NCI-H345 (cell line): ENCODE measurements at regions not wholly inside any gene's neighbourhood (a gene's known extent, or its start where the extent isn't known, plus 50 kb on each side); places are given as distances from the start of the nearest gene placed in this dataset.
"Not testable (repeated sequence)": the region's sequence is repeated elsewhere in the genome, so short reads cannot be mapped to it uniquely, and the experiment has no call there.

ENCODE experiments used
- DNase-seq: peaks from one replicate; lab custom pipeline; 2025; lab: John Stamatoyannopoulos, UW

GRCh38 chr4:134622199-134622598 is 420.6 kb upstream of the PABPC4L start:
- DNase-seq: no peak

- DNase-seq: not testable (repeated sequence)
These were observed 420.1 kb upstream of the PABPC4L start for GRCh38 chr4:134621715-134622114.

DNA sequence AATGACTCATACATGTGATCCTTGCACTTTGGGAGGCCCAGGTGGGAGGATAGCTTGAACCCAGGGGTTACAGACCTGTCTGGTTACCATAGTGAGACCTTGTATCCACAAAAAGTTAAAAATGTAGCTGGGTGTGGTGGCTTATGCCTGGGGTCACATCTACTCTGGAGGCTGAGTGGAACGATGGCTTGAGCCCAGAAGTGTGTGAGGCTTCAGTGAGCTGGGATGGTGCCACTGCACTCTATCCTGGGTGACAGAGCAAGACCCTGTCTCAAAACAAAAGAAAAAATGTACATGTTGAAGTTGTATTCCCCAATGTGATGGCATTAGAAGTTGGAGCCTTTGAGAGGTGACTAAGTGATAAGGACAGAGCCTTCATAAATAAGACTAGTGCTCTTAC is 409.4 kb upstream of the PABPC4L start:
- DNase-seq: no peak

DNA sequence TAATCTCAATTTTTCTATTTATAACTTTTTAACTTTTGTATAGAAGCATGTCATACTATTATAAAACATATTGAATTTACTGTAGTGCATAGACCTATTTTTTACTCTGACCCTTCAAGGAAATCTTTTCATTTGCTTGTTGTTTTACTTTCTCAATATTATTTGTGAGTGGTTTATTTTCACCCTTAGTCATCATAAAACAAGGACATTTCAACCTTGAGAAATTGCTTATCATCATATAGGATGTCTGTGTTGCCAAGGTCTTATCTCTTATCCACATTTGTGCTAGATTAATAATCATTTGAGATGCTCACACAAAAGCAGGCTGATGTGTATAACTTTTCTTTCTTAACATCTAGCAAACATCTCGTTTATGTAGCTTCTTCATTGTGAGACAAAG is 408.6 kb upstream of the PABPC4L start:
- DNase-seq: no peak

- no peak for DNase-seq
These were observed 400.1 kb upstream of the PABPC4L start for GRCh38 chr4:134601706-134602105.

DNA sequence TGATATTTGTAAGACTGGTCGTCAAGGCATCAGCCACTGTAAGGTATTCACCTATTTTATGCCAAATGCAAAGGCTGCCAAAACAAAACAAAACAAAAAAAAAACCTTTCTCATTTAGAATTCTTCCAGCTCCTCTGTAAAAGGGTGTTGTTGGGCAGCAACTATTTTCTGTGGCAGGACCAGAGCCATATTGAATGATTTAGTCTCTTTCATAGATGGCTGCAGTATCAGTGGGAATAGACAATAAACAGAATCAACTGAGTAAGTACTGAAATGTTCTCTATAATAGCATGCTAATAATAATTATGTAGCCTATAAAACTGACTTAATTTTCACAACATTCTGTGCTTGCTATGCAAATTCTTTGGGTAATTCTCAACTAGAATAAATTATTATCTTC is 389.7 kb upstream of the PABPC4L start:
- no peak for DNase-seq

- DNase-seq: no peak
These were observed 384.4 kb upstream of the PABPC4L start for GRCh38 chr4:134585972-134586371.

- DNase-seq: no peak
These were observed 365.9 kb upstream of the PABPC4L start for GRCh38 chr4:134567461-134567860.

DNA sequence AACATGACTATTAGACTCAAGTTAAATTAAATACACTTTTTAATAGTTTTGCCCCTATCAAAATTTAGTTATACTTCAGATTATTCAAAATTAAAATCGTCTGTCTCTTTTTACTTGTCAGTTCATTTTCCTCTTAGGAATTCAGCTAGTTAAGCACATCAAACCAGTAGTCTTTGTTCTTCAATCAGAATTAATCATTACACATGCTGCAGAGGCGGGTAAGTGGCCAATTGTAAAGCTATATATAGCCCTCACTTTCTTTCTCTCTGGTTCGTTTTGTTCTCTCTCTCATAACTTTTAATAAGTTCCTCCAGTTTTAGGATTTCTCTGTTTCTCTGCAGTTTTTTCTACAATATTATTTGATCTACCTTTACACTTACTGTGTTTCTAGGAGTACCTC is 359.1 kb upstream of the PABPC4L start:
- DNase-seq: no peak

DNA sequence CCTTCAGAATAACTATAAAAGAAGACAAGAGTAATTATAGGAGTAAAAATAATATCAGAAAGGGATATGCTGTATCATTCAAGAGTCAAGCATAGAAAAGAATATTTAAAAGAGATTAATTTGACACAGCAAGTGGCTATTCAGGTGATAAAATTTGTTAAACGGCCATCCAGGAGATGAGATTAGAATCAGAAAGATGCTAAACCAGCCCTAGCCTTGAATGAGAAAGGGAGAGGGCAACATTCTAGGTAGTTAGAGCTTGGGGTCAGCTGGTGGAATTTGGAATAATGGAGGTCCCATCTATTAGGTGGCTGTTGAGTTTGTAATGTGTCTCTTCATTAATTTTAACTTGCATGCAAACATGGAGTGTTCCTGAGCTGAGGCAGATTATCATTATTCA is 350.5 kb upstream of the PABPC4L start:
- no peak for DNase-seq

- DNase-seq: no peak
These were observed 349.8 kb upstream of the PABPC4L start for GRCh38 chr4:134551348-134551747.

- DNase-seq: no peak
These were observed 346.6 kb upstream of the PABPC4L start for GRCh38 chr4:134548052-134548628.

DNA sequence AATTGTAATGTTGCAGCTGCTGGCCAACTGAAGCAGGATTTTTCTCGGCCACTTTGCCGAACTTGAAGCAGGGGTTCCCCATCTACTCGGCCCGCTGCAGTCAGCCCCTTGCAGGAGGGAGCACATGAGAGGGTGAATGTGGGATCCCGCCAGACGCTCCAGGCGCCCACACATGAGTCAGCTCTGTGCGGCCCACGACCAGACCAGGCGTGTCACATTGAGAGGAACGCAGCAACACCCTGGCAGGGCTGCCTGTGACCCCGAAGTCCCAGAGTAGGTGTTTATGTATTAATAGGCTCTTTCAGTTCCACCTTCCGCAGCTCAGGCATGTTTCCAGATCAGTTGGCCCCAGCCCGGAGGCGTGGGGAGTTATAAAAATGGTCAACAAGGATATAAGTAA is 344.7 kb upstream of the PABPC4L start:
- DNase-seq: no peak

- DNase-seq: peak; percentile 69
These were observed 342.7 kb upstream of the PABPC4L start for GRCh38 chr4:134544303-134544770.

DNA sequence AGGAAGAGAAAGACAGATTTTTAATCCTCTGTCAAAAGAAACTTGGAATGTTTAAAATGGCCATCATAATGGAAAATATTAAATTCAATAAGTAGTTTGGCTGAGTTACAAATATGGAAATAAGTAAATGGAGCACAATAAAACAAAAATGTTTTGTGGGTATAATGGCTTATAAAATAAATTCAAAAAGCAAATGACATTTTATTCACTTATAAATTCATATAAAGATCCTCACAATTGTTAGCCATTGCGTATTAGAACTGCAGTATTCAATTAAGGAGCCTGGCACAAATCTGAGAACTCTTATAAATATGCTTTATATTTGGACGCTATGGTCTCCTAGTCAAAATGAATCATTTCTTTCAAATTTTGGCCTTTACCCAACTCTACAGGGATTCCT is 339.0 kb upstream of the PABPC4L start:
- no peak for DNase-seq

DNA sequence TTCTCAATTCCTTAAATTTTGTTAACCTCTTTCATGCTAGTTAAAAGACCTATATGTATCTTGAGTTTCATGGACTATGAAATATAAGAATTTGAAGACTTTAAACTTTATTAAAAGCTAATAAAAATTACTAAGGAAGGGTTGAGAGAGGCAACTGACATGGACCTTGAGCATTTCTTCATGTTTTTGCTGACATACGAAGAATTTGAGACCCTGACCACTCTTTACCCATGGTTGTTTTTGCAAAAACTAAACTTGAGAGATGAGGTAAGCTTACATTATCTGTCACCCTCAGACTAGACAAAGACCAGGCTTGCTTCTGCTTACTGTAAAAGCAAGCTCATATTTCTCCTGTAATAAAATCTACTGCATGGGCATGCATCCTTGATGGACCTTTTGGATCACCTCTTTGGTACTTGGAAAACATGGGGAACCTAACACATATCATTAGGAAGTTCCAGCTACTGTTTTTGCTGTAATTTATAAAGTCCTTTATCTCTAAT is 338.2 kb upstream of the PABPC4L start:
- DNase-seq: no peak

GRCh38 chr4:134537701-134538100 is 336.1 kb upstream of the PABPC4L start:
- DNase-seq: no peak

DNA sequence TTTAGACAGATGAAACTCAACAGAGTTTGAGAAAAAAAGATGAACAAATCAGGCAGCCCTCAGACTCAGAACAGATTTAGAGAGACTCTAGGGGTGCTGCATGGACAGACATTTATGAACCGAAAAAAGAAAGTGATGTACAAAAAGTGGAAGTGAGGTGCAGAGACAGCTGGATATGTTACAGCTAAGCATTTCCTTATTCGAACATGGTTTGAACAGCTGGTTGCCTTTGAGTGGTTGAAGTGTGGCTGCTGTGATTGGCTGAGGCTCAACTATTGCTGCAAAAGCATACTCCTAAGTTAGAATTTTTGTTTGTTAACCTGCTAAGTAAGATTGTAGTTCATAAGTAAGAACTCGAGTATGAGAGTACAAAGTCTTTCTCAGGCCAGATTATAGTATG is 331.5 kb upstream of the PABPC4L start:
- no peak for DNase-seq

DNA sequence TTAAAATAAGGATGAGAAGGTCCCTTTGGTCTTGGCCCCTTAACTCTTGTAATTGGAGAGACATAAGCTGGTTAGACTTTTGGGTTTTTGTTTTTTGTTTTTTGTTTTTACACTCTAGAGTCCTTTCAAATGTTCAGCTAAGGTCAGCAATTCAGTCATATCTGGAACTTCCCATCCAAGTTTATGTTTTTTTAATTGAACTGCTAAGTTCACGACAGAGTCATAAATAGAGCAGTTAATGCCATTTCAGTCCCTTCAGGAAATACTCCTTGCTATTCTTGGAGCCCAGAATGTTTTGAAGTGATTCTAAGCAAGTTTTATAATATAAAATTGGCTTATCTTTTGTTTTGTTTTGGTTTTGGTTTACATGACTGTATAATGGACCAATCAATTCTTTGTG is 329.4 kb upstream of the PABPC4L start:
- DNase-seq: no peak

GRCh38 chr4:134529629-134530028 is 328.0 kb upstream of the PABPC4L start:
- DNase-seq: no peak

- no peak for DNase-seq
These were observed 317.1 kb upstream of the PABPC4L start for GRCh38 chr4:134518574-134519217.

DNA sequence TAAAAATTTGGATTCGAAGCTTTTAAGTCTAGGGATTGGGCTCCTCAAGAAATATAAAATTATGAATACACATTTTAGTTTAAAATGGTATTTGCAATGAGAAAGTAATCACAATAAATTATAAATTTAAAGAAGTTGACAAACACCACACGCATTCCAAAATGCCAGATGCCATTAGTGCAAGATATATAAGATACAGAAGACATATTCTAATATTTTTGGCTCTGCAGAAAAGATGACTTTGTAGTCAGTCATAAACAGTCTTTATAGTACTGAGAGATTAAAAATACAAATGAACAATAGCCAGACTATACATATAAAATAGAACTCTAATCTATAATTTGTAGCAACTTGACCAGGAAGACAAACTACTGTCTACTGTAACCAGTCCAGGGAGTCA is 309.0 kb upstream of the PABPC4L start:
- no peak for DNase-seq

DNA sequence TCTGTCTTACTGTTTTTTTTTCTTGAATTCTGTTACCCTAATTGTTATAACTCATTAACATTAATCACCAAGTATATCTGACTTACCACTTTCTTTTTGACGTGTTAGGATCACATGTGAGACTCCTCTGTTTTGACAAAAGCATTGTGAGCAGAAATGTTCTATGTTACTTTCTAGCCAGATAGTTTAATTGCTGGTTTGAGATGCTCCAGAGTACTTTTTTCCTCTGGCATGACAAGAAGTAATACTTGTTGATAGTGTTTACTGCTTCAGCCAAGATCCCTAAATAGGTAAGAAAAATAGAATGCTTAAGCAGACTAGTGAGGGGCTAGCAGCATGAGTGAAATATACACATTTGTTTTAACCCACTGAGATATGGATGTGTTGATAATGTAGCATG is 303.9 kb upstream of the PABPC4L start:
- no peak for DNase-seq
